Sigmoid colon (tissue), 6 donors: ENCODE measurements at regions not wholly inside any gene's neighbourhood (a gene's known extent, or its start where the extent isn't known, plus 50 kb on each side); places are given as distances from the start of the nearest gene placed in this dataset.

Source experiments
- DNase-seq: peaks from one replicate; pipeline ENCODE4 v3.0.0-alpha.2; 2019
- H3K27ac ChIP-seq, 4 donors: fragments of 200-600 bp; sonication (generic); one replicate each; pipeline ENCODE4 v1.5.1; 2016 to 2019; ENCODE audit warnings: mild to moderate bottlenecking in 1 of 4
- H3K27me3 ChIP-seq, 3 donors: fragments of 200-600 bp; sonication (generic); one replicate each; pipeline ENCODE4 v1.5.1; 2019; ENCODE audit warnings: mild to moderate bottlenecking in 1 of 3
- H3K36me3 ChIP-seq, 4 donors: fragments of 200-600 bp; sonication (generic); one replicate each; pipeline ENCODE4 v1.5.1; 2016 to 2019
- H3K4me1 ChIP-seq, 4 donors: fragments of 200-600 bp; sonication (generic); one replicate each; pipeline ENCODE4 v1.5.1; 2017 to 2019
- H3K4me3 ChIP-seq, 4 donors: fragments of 200-600 bp; sonication (generic); one replicate each; pipeline ENCODE4 v1.5.1; 2017 to 2019; ENCODE audit warnings: mild to moderate bottlenecking in 2 of 4, moderate library complexity in 1 of 4
- H3K9me3 ChIP-seq, 4 donors: fragments of 200-600 bp in 3 of 4; sonication (generic) in 3 of 4; one replicate each; pipeline versions ENCODE4 v1.5.1 to v1.6.1; 2013 to 2019
- CTCF ChIP-seq, 4 experiments: fragments of 450-650 bp in 3 of 4; fragments of 200-600 bp in 1 of 4; IDR thresholded peaks; one replicate each; pipeline ENCODE4 v1.5.1; 2016 to 2019; ENCODE audit warnings: antibody characterized with exemption in 4 of 4, mild to moderate bottlenecking in 3 of 4, moderate library complexity in 2 of 4
- EP300 ChIP-seq, 4 donors: sonication (generic); formaldehyde crosslinking; IDR thresholded peaks; one replicate each; pipeline ENCODE4 v1.6.1; 2017; ENCODE audit warnings: antibody characterized with exemption in 4 of 4
- POLR2A ChIP-seq, 2 donors: fragments of 450-650 bp; IDR thresholded peaks; one replicate each; pipeline ENCODE4 v1.6.1; 2016; ENCODE audit warnings: antibody characterized with exemption in 2 of 2, mild to moderate bottlenecking in 2 of 2, moderate library complexity in 2 of 2
- POLR2AphosphoS5 ChIP-seq, 4 donors: sonication (generic); formaldehyde crosslinking; IDR thresholded peaks; one replicate each; pipeline ENCODE4 v1.6.1; 2017; ENCODE audit warnings: antibody characterized with exemption in 4 of 4
- WGBS, 2 donors: extraction: QIAGEN DNeasy Blood & Tissue Kit; methylation state at CpG; one replicate each; pipeline ENCODE4 v1.1.7; 2013; 5-methylcytosine and 5-hydroxymethylcytosine counted together
- intact Hi-C: fragments of 100-400 bp; cut with DNase I; formaldehyde crosslinking; loops from one replicate; pipeline ENCODE4 v1.15.1; 2023
- donor health status: healthy with polysubstance abuse.
- donor health status: healthy.

DNA sequence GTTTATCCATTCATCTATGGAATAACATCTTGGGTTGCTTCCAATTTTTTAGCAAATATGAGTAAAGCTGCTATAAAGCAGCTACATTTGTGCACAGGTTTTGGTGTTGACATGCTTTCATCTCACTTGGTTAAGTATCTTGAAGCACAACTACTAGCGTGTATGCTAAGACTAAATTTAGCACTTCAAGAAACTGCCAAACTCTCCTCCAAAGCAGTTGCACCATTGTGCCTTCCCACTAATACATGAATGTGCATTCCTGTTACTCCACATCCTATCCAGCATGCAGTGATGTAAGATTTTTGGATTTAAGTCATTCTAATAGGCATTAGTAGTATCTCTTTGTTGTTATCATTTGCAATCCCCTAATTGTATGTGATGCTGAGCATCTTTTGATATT lies 230.7 kb downstream of the KCNA4 start:
- whole genome bisulfite sequencing, 2 donors: 80 to 92% methylated on average over 1 of the region's 1 CpG
- Histone ChIP-seq H3K4me1 (no peaks in the 10 kb centered on the region), H3K9me3 (no peaks in the 10 kb centered on the region), H3K4me3 (no peak overlapping the region), H3K27me3 (no peaks in the 10 kb centered on the region), H3K36me3 (no peaks in the 10 kb centered on the region), H3K27ac (no peak overlapping the region)
- no peak for DNase-seq
- TF ChIP-seq CTCF (IDR thresholded peaks at IDR 0.05) (no peak), POLR2AphosphoS5 (IDR thresholded peaks at IDR 0.05) (no peak), EP300 (IDR thresholded peaks at IDR 0.05) (no peak), POLR2A (IDR thresholded peaks at IDR 0.05) (no peak)
- intact Hi-C loops: no loop called here

DNA sequence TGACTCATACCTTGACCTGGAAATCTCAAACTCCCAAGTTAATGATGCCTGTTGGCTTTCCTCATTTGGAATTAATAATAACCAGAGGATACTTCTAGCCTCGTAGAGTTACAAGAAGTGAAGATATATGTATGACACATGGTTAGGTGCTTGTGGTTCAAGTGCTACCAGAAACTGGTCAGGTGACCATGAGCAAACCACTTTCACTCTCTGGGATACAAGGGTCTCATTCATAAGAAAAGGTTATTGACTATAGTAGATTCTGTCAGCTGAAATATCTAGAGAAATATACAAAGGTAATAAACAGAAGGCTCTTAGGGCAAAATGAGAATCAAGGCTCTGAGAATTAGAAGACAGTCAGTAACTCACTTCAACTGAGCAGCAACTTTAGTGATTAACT lies 233.3 kb downstream of the KCNA4 start:
- WGBS, 2 donors: 43 to 59% methylated on average over 1 of the region's 1 CpG
- Histone ChIP-seq H3K4me1 (no peaks in the 10 kb centered on the region), H3K4me3 (no peak overlapping the region), H3K27ac (no peak overlapping the region), H3K36me3 (no peaks in the 10 kb centered on the region), H3K27me3 (no peaks in the 10 kb centered on the region), H3K9me3 (no peaks in the 10 kb centered on the region)
- TF ChIP-seq POLR2A (IDR thresholded peaks at IDR 0.05): no peak
- no peak for TF ChIP-seq CTCF (IDR thresholded peaks at IDR 0.05)
- intact Hi-C loops: no loop called here
- DNase-seq: no peak

DNA sequence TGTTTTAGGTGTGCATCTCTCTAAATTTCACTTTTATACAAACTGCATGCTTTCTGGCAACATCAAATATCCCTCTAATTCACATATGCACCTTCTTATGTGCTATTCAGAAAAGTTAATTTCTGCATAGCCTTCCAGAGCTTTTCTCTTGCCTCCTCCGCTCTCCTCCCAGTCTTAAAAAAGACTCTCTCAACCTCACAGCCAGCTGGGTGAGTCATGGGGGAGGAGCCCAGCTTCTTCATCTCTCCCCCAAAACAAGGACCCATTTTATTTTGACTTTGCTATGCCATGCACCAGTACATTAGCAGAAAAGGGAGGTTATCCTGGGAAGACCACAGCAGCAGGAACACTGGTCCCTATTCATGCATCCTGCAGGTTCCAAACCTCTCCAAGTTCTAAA lies 234.4 kb downstream of the KCNA4 start:
- TF ChIP-seq POLR2AphosphoS5 (IDR thresholded peaks at IDR 0.05): no peak
- no peaks in the 10 kb centered on the region for H3K27me3 ChIP-seq
- WGBS, 2 donors: 81 to 93% methylated on average over 1 of the region's 1 CpG
- no peak for DNase-seq
- H3K27ac ChIP-seq: no peak overlapping the region
- no peaks in the 10 kb centered on the region for H3K9me3 ChIP-seq
- no peak overlapping the region for H3K4me3 ChIP-seq
- H3K36me3 ChIP-seq: no peaks in the 10 kb centered on the region
- intact Hi-C loops: no loop called here
- no peaks in the 10 kb centered on the region for H3K4me1 ChIP-seq

- no peaks in the 10 kb centered on the region for H3K27me3 ChIP-seq
- 62 to 77% methylated on average over 1 of the region's 1 CpG for WGBS, 2 donors
Observed at GRCh38 chr11:29781268-29781667, 235.6 kb downstream of the KCNA4 start.

DNA sequence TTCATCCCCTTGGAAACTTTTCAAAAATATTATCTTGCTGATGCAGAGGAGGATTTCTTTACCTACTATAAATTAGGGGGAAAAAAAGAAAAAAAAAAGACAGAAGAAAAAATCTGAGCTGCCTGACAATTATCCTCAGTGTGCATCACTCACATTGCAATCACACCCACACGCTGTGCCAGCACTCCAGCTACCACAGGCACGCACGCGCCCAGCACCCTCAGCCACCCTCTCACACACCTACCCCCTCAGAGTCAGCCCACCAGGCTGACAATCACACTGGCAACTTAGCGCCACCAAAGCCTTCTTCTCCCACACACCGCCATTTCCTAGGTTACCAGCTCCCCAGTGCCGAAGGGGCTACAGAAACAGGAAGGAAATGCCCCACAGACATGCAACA lies 236.1 kb downstream of the KCNA4 start:
- no peaks in the 10 kb centered on the region for H3K9me3 ChIP-seq
- 76 to 86% methylated on average over 7 of the region's 7 CpGs for WGBS, 2 donors
- H3K27ac ChIP-seq: no peak overlapping the region
- H3K27me3 ChIP-seq: no peaks in the 10 kb centered on the region
- intact Hi-C loops: no loop called here
- no peak overlapping the region for H3K4me3 ChIP-seq
- H3K4me1 ChIP-seq: no peaks in the 10 kb centered on the region
- TF ChIP-seq POLR2A (IDR thresholded peaks at IDR 0.05) (no peak), POLR2AphosphoS5 (IDR thresholded peaks at IDR 0.05) (no peak), CTCF (IDR thresholded peaks at IDR 0.05) (no peak), EP300 (IDR thresholded peaks at IDR 0.05) (no peak)
- no peak for DNase-seq
- no peaks in the 10 kb centered on the region for H3K36me3 ChIP-seq

More at GRCh38 chr11:29781268-29781667, 235.6 kb downstream of the KCNA4 start:
- no peaks in the 10 kb centered on the region for H3K36me3 ChIP-seq
- no peaks in the 10 kb centered on the region for H3K4me1 ChIP-seq
- no peak overlapping the region for H3K27ac ChIP-seq
- H3K9me3 ChIP-seq: no peaks in the 10 kb centered on the region
- intact Hi-C loops: no loop called here
- no peak overlapping the region for H3K4me3 ChIP-seq
- no peak for TF ChIP-seq EP300 (IDR thresholded peaks at IDR 0.05)
- no peak for TF ChIP-seq POLR2A (IDR thresholded peaks at IDR 0.05)
- TF ChIP-seq CTCF (IDR thresholded peaks at IDR 0.05): no peak
- no peak for TF ChIP-seq POLR2AphosphoS5 (IDR thresholded peaks at IDR 0.05)
- DNase-seq: no peak
